WTC11 (cell line): ENCODE measurements at regions not wholly inside any gene's neighbourhood (a gene's known extent, or its start where the extent isn't known, plus 50 kb on each side); places are given as distances from the start of the nearest gene placed in this dataset.

Experiments used
- ATAC-seq: fragments of 200-7000 bp; cut with Tn5 transposase; 2 replicates; pipeline ENCODE4 v1.10.0; 2021; ENCODE audit warnings: mild to moderate bottlenecking, moderate library complexity
- CTCF ChIA-PET: fragments of 300-600 bp; sonication (Branson Sonifier 250); formaldehyde crosslinking; loops from one replicate; lab custom pipeline; 2021; ENCODE audit warnings: antibody characterized with exemption; lab: Charles Lee
- POLR2A ChIA-PET: fragments of 350-600 bp; sonication (Branson Sonifier 250); formaldehyde crosslinking; loops from one replicate; lab custom pipeline; 2021; ENCODE audit warnings: antibody characterized with exemption; lab: Charles Lee
- DNase-seq: peaks from one replicate; pipeline ENCODE4 v3.0.0; 2021; ENCODE audit warnings: low spot score
- H3K27ac Mint-ChIP-seq: 2 replicates; pipeline ENCODE4 v1.8.0; 2021; ENCODE audit warnings: mixed read lengths
- H3K27me3 Mint-ChIP-seq: 2 replicates; pipeline ENCODE4 v1.8.0; 2021; ENCODE audit warnings: low read depth, mild to moderate bottlenecking, moderate library complexity, mixed read lengths
- H3K36me3 Mint-ChIP-seq: 2 replicates; pipeline ENCODE4 v1.8.0; 2021; ENCODE audit warnings: mixed read lengths
- H3K4me1 Mint-ChIP-seq: 2 replicates; pipeline ENCODE4 v1.8.0; 2022; ENCODE audit warnings: mixed read lengths
- H3K4me3 Mint-ChIP-seq: 2 replicates; pipeline ENCODE4 v1.8.0; 2021; ENCODE audit warnings: mild to moderate bottlenecking, moderate library complexity, mixed read lengths
- H3K9me3 Mint-ChIP-seq: 2 replicates; pipeline ENCODE4 v1.8.0; 2021; ENCODE audit warnings: mixed read lengths
- ATF1 ChIP-seq: sonication (generic); formaldehyde crosslinking; IDR thresholded peaks from 2 replicates; pipeline ENCODE4 v1.8.1; 2023; ENCODE audit warnings: mild to moderate bottlenecking, moderate library complexity, missing genetic modification reagents
- ATF3 ChIP-seq: sonication (generic); formaldehyde crosslinking; conservative IDR thresholded peaks from 2 replicates; pipeline ENCODE4 v1.8.1; 2022; ENCODE audit warnings: mild to moderate bottlenecking, missing genetic modification reagents
- CBFB ChIP-seq: sonication (generic); formaldehyde crosslinking; IDR thresholded peaks from 2 replicates; pipeline ENCODE4 v1.8.1; 2022; ENCODE audit warnings: mild to moderate bottlenecking, low read depth, missing genetic modification reagents
- CDX4 ChIP-seq: fragments of 250-450 bp; sonication (Bioruptor Pico); IDR thresholded peaks from 2 replicates; pipeline ENCODE4 v1.9.0; 2021; ENCODE audit warnings: moderate library complexity, mild to moderate bottlenecking, inconsistent platforms, borderline replicate concordance
- CREM ChIP-seq: sonication (generic); formaldehyde crosslinking; IDR thresholded peaks from 2 replicates; pipeline ENCODE4 v1.8.1; 2022; ENCODE audit warnings: mild to moderate bottlenecking, missing genetic modification reagents, moderate library complexity
- E2F4 ChIP-seq: sonication (generic); formaldehyde crosslinking; IDR thresholded peaks from 2 replicates; pipeline ENCODE4 v1.8.1; 2022; ENCODE audit warnings: low read depth, mild to moderate bottlenecking, moderate library complexity, missing genetic modification reagents, borderline replicate concordance
- ELF4 ChIP-seq: sonication (generic); formaldehyde crosslinking; IDR thresholded peaks from 2 replicates; pipeline ENCODE4 v1.8.1; 2022; ENCODE audit warnings: low read depth, mild to moderate bottlenecking, moderate library complexity, missing genetic modification reagents
- EMX1 ChIP-seq: fragments of 250-450 bp; sonication (Bioruptor Pico); IDR thresholded peaks from 2 replicates; pipeline ENCODE4 v1.8.0; 2021; ENCODE audit warnings: mild to moderate bottlenecking
- ETV6 ChIP-seq: sonication (generic); formaldehyde crosslinking; IDR thresholded peaks from 2 replicates; pipeline ENCODE4 v1.8.1; 2022; ENCODE audit warnings: mild to moderate bottlenecking, missing genetic modification reagents
- FOXJ3 ChIP-seq: sonication (generic); formaldehyde crosslinking; IDR thresholded peaks from 2 replicates; pipeline ENCODE4 v1.9.0; 2021; ENCODE audit warnings: missing genetic modification reagents, mild to moderate bottlenecking, borderline replicate concordance
- FOXP4 ChIP-seq: sonication (generic); formaldehyde crosslinking; IDR thresholded peaks from 2 replicates; pipeline ENCODE4 v1.8.0; 2022; ENCODE audit warnings: mild to moderate bottlenecking, missing genetic modification reagents
- GRHL2 ChIP-seq: fragments of 250-450 bp; sonication (Bioruptor Pico); IDR thresholded peaks from 2 replicates; pipeline ENCODE4 v1.8.0; 2022; ENCODE audit warnings: mild to moderate bottlenecking, moderate library complexity; ENCODE audit not compliant: insufficient replicate concordance, severe bottlenecking
- GTF2I ChIP-seq: fragments of 250-450 bp; sonication (Bioruptor Pico); conservative IDR thresholded peaks from 2 replicates; pipeline ENCODE4 v1.4.0; 2021; ENCODE audit warnings: mild to moderate bottlenecking
- IRF2 ChIP-seq: sonication (generic); formaldehyde crosslinking; IDR thresholded peaks from 2 replicates; pipeline ENCODE4 v1.8.0; 2022; ENCODE audit warnings: low read depth, missing genetic modification reagents, borderline replicate concordance
- MAX ChIP-seq: sonication (generic); formaldehyde crosslinking; IDR thresholded peaks from 2 replicates; pipeline ENCODE4 v1.8.0; 2022; ENCODE audit warnings: mild to moderate bottlenecking, missing genetic modification reagents
- NFE2L1 ChIP-seq: sonication (generic); formaldehyde crosslinking; IDR thresholded peaks from 2 replicates; pipeline ENCODE4 v1.8.1; 2023; ENCODE audit warnings: missing genetic modification reagents
- NR1H2 ChIP-seq: sonication (generic); formaldehyde crosslinking; IDR thresholded peaks from 2 replicates; pipeline ENCODE4 v1.9.0; 2021; ENCODE audit warnings: mild to moderate bottlenecking, moderate library complexity, missing genetic modification reagents
- NR2C2 ChIP-seq: sonication (generic); formaldehyde crosslinking; IDR thresholded peaks from 2 replicates; pipeline ENCODE4 v1.8.0; 2022; ENCODE audit warnings: mild to moderate bottlenecking, missing genetic modification reagents
- NR3C1 ChIP-seq: sonication (generic); formaldehyde crosslinking; conservative IDR thresholded peaks from 2 replicates; pipeline ENCODE4 v1.8.1; 2023; ENCODE audit warnings: low read depth, mild to moderate bottlenecking, missing genetic modification reagents
- PRRX2 ChIP-seq: fragments of 250-450 bp; sonication (Bioruptor Pico); IDR thresholded peaks from 2 replicates; pipeline ENCODE4 v1.8.0; 2021; ENCODE audit warnings: mild to moderate bottlenecking
- USF1 ChIP-seq: sonication (generic); formaldehyde crosslinking; IDR thresholded peaks from 2 replicates; pipeline ENCODE4 v1.8.0; 2022; ENCODE audit warnings: mild to moderate bottlenecking, missing genetic modification reagents
- ZNF138 ChIP-seq: sonication (generic); formaldehyde crosslinking; conservative IDR thresholded peaks from 2 replicates; pipeline ENCODE4 v1.8.1; 2022; ENCODE audit warnings: mild to moderate bottlenecking, moderate library complexity, missing genetic modification reagents
- ZNF232 ChIP-seq: sonication (generic); formaldehyde crosslinking; IDR thresholded peaks from 2 replicates; pipeline ENCODE4 v1.8.0; 2022; ENCODE audit warnings: mild to moderate bottlenecking, missing genetic modification reagents
- ZNF281 ChIP-seq: sonication (generic); formaldehyde crosslinking; IDR thresholded peaks from 2 replicates; pipeline ENCODE4 v1.8.0; 2023; ENCODE audit warnings: mild to moderate bottlenecking, missing genetic modification reagents
- ZNF416 ChIP-seq: fragments of 250-450 bp; sonication (Bioruptor Pico); IDR thresholded peaks from 2 replicates; pipeline ENCODE4 v1.9.0; 2021; ENCODE audit warnings: mild to moderate bottlenecking, inconsistent platforms

- no peak for TF ChIP-seq ZNF281
- TF ChIP-seq ATF1 = no peak
- TF ChIP-seq GTF2I (CRISPR knock-in tag) = no peak
Measured at GRCh38 chr1:219712506-219712905, 99.6 kb upstream of the ZC3H11B start (continued).

- CTCF ChIA-PET = no interaction called here
Measured at GRCh38 chr1:219710529-219711194, 97.8 kb upstream of the ZC3H11B start.

GRCh38 chr1:219708919-219709543 is 96.1 kb upstream of the ZC3H11B start:
- Mint-ChIP-seq H3K4me3 (no peak overlapping the region), H3K9me3 (peaks cover 4% of the 10 kb centered on the region), H3K27ac (no peak overlapping the region), H3K4me1 (0 out of 2 replicates have a peak, but pooled peaks cover 2% of the 10 kb centered on the region), H3K27me3 (no peaks in the 10 kb centered on the region), H3K36me3 (no peaks in the 10 kb centered on the region)
- no peak for DNase-seq
- ChIA-PET POLR2A (no interaction called here), CTCF (interaction anchor here (1.3 kb wide), 1 partner anchor 15 kb away, joined by 4 read pairs; no protein-coding TSS in a partner anchor)
- TF ChIP-seq FOXP4 (CRISPR knock-in tag) = no peak
- TF ChIP-seq ZNF416 (CRISPR knock-in tag) = no peak
- no peak for TF ChIP-seq EMX1 (CRISPR knock-in tag)
- TF ChIP-seq NR3C1 = no peak
- no peak for TF ChIP-seq ETV6
- TF ChIP-seq ELF4 (CRISPR knock-in tag) = no peak
- TF ChIP-seq FOXJ3 (CRISPR knock-in tag) = no peak
- TF ChIP-seq ZNF232 (CRISPR knock-in tag) = no peak
- TF ChIP-seq ZNF138 (CRISPR knock-in tag) = no peak
- no peak for TF ChIP-seq NFE2L1 (CRISPR knock-in tag)
- no peak for TF ChIP-seq CBFB (CRISPR knock-in tag)
- TF ChIP-seq USF1 (CRISPR knock-in tag) = no peak
- no peak for TF ChIP-seq MAX (CRISPR knock-in tag)
- TF ChIP-seq ATF1 = no peak
- TF ChIP-seq GRHL2 (CRISPR knock-in tag) = no peak
- TF ChIP-seq E2F4 (CRISPR knock-in tag) = no peak
- TF ChIP-seq NR1H2 (CRISPR knock-in tag) = no peak
- TF ChIP-seq IRF2 (CRISPR knock-in tag) = no peak
- ATAC-seq = no peak

More at GRCh38 chr1:219710529-219711194, 97.8 kb upstream of the ZC3H11B start:
- DNase-seq = no peak
- Mint-ChIP-seq H3K27me3 (no peaks in the 10 kb centered on the region), H3K4me3 (no peak overlapping the region), H3K4me1 (0 out of 2 replicates have a peak, but pooled peaks cover 2% of the 10 kb centered on the region), H3K36me3 (no peaks in the 10 kb centered on the region), H3K9me3 (peaks cover 4% of the 10 kb centered on the region), H3K27ac (no peak overlapping the region)
- ATAC-seq = no peak
- POLR2A ChIA-PET = no interaction called here
- TF ChIP-seq CDX4 (CRISPR knock-in tag) (no peak), CREM (CRISPR knock-in tag) (no peak), PRRX2 (CRISPR knock-in tag) (no peak), ETV6 (no peak), ATF3 (CRISPR knock-in tag) (no peak), NR2C2 (no peak)
- TF ChIP-seq, all 79 proteins: peak for 0
